Liver (tissue), 7 donors: ENCODE measurements at regions not wholly inside any gene's neighbourhood (a gene's known extent, or its start where the extent isn't known, plus 50 kb on each side); places are given as distances from the start of the nearest gene placed in this dataset.

Experiments used
- DNase-seq: peaks from one replicate; pipeline ENCODE4 v3.0.0-alpha.2; 2017; ENCODE audit warnings: low spot score
- H3K27ac ChIP-seq, 2 donors: one replicate each; pipeline ENCODE4 v1.7.0; 2013; ENCODE audit warnings: inconsistent platforms in 2 of 2, low read length in 2 of 2, control low read depth in 1 of 2, low read depth in 1 of 2, mild to moderate bottlenecking in 1 of 2
- H3K27me3 ChIP-seq, 4 donors: one replicate each; pipeline versions ENCODE4 v1.6.1 to v1.7.0; 2013; ENCODE audit warnings: low read length in 3 of 4, inconsistent platforms in 1 of 4, mild to moderate bottlenecking in 1 of 4, moderate library complexity in 1 of 4; ENCODE audit not compliant: control insufficient read depth in 4 of 4, insufficient read depth in 4 of 4
- H3K36me3 ChIP-seq, 4 donors: one replicate each; pipeline versions ENCODE4 v1.6.1 to v1.7.0; 2013; ENCODE audit warnings: low read length in 3 of 4, mild to moderate bottlenecking in 3 of 4, low read depth in 1 of 4, moderate library complexity in 1 of 4; ENCODE audit not compliant: control insufficient read depth in 4 of 4, insufficient read depth in 3 of 4
- H3K4me1 ChIP-seq, 4 donors: one replicate each; pipeline versions ENCODE4 v1.6.1 to v1.7.0; 2013; ENCODE audit warnings: low read length in 3 of 4, mild to moderate bottlenecking in 3 of 4, moderate library complexity in 1 of 4; ENCODE audit not compliant: control insufficient read depth in 4 of 4, insufficient read depth in 4 of 4
- H3K4me3 ChIP-seq, 3 donors: one replicate each; pipeline versions ENCODE4 v1.6.1 to v1.7.0; 2013; ENCODE audit warnings: low read length in 3 of 3, control low read depth in 1 of 3, low read depth in 1 of 3, mild to moderate bottlenecking in 1 of 3
- H3K9ac ChIP-seq, 2 donors: one replicate each; pipeline ENCODE4 v1.7.0; 2013; ENCODE audit warnings: low read length in 2 of 2, mild to moderate bottlenecking in 2 of 2, moderate library complexity in 2 of 2, control low read depth in 1 of 2, low read depth in 1 of 2
- H3K9me3 ChIP-seq, 4 donors: one replicate each; pipeline versions ENCODE4 v1.6.1 to v1.7.0; 2013; ENCODE audit warnings: low read length in 3 of 4; ENCODE audit not compliant: control insufficient read depth in 4 of 4
- EGR1 ChIP-seq, 2 donors: IDR thresholded peaks; 2 replicates each; pipeline ENCODE4 v1.6.1; 2016 to 2018; ENCODE audit warnings: antibody characterized with exemption in 2 of 2, low read depth in 2 of 2
- FOXA1 ChIP-seq: IDR thresholded peaks from 2 replicates; pipeline ENCODE4 v1.6.1; 2016; ENCODE audit warnings: antibody characterized with exemption
- FOXA2 ChIP-seq: IDR thresholded peaks from 2 replicates; pipeline ENCODE4 v1.6.1; 2016; ENCODE audit warnings: antibody characterized with exemption
- GABPA ChIP-seq, 2 donors: IDR thresholded peaks in 1 of 2; conservative IDR thresholded peaks in 1 of 2; 2 replicates each; pipeline ENCODE4 v1.6.1; 2016; ENCODE audit warnings: antibody characterized with exemption in 2 of 2, mild to moderate bottlenecking in 1 of 2, moderate library complexity in 1 of 2
- HNF4A ChIP-seq, 2 donors: conservative IDR thresholded peaks; 2 replicates each; pipeline ENCODE4 v1.6.1; 2016; ENCODE audit warnings: antibody characterized with exemption in 2 of 2, mild to moderate bottlenecking in 2 of 2
- HNF4G ChIP-seq: IDR thresholded peaks from 2 replicates; pipeline ENCODE4 v1.6.1; 2016; ENCODE audit warnings: antibody characterized with exemption
- MAX ChIP-seq: IDR thresholded peaks from 2 replicates; pipeline ENCODE4 v1.6.1; 2016; ENCODE audit warnings: antibody characterized with exemption
- RAD21 ChIP-seq, 2 donors: IDR thresholded peaks; 2 replicates each; pipeline ENCODE4 v1.6.1; 2016; ENCODE audit warnings: antibody characterized with exemption in 2 of 2, mild to moderate bottlenecking in 2 of 2
- REST ChIP-seq: IDR thresholded peaks from 2 replicates; pipeline ENCODE4 v1.6.1; 2016; ENCODE audit warnings: antibody characterized with exemption, mild to moderate bottlenecking
- SP1 ChIP-seq: IDR thresholded peaks from 2 replicates; pipeline ENCODE4 v1.6.1; 2018; ENCODE audit warnings: antibody characterized with exemption, mild to moderate bottlenecking
- TAF1 ChIP-seq: conservative IDR thresholded peaks from 2 replicates; pipeline ENCODE4 v1.6.1; 2016; ENCODE audit warnings: antibody characterized with exemption, mild to moderate bottlenecking
- YY1 ChIP-seq: IDR thresholded peaks from 2 replicates; pipeline ENCODE4 v1.6.1; 2016; ENCODE audit warnings: antibody characterized with exemption, mild to moderate bottlenecking
- WGBS: extraction: QIAGEN DNeasy Blood & Tissue Kit; methylation state at CpG from one replicate; pipeline ENCODE4 v1.1.7; 2013; 5-methylcytosine and 5-hydroxymethylcytosine counted together
- TF ChIP-seq, protein P1 (sequence below): IDR thresholded peaks from 2 replicates; pipeline ENCODE4 v1.6.1; 2016; ENCODE audit warnings: antibody characterized with exemption
- TF ChIP-seq, protein P2 (sequence below): IDR thresholded peaks from 2 replicates; pipeline ENCODE4 v1.6.1; 2016; ENCODE audit warnings: antibody characterized with exemption
- donor health status: healthy.
- donor health status: healthy.
- donor health status: healthy.
- donor health status: healthy.

GRCh38 chr10:113415246-113415645 lies 137.6 kb upstream of the HABP2 start:
- TF ChIP-seq, protein P1, sequence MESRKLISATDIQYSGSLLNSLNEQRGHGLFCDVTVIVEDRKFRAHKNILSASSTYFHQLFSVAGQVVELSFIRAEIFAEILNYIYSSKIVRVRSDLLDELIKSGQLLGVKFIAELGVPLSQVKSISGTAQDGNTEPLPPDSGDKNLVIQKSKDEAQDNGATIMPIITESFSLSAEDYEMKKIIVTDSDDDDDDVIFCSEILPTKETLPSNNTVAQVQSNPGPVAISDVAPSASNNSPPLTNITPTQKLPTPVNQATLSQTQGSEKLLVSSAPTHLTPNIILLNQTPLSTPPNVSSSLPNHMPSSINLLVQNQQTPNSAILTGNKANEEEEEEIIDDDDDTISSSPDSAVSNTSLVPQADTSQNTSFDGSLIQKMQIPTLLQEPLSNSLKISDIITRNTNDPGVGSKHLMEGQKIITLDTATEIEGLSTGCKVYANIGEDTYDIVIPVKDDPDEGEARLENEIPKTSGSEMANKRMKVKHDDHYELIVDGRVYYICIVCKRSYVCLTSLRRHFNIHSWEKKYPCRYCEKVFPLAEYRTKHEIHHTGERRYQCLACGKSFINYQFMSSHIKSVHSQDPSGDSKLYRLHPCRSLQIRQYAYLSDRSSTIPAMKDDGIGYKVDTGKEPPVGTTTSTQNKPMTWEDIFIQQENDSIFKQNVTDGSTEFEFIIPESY, result no peak
- no peak for TF ChIP-seq REST
- TF ChIP-seq HNF4A (conservative IDR thresholded peaks at IDR 0.05), result no peak
- TF ChIP-seq SP1, result no peak
- TF ChIP-seq FOXA2, result no peak
- TF ChIP-seq YY1, result no peak
- TF ChIP-seq, protein P2, sequence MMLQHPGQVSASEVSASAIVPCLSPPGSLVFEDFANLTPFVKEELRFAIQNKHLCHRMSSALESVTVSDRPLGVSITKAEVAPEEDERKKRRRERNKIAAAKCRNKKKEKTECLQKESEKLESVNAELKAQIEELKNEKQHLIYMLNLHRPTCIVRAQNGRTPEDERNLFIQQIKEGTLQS, result no peak
- no peak for TF ChIP-seq MAX
- no peak for TF ChIP-seq HNF4G
- no peak for TF ChIP-seq FOXA1
- DNase-seq, result no peak
- Histone ChIP-seq H3K4me3 (no peak overlapping the region), H3K9me3 (peaks cover 0 to 9% (median 1%) of the 10 kb centered on the region in 4 donors), H3K27ac (no peak overlapping the region), H3K4me1 (no peaks in the 10 kb centered on the region), H3K27me3 (no peaks in the 10 kb centered on the region), H3K36me3 (no peaks in the 10 kb centered on the region), H3K9ac (no peak overlapping the region)
- WGBS, result 64% methylated on average over 3 of the region's 3 CpGs

- H3K4me3 ChIP-seq, result no peak overlapping the region
- TF ChIP-seq REST (no peak), HNF4G (no peak), FOXA2 (no peak), RAD21 (IDR thresholded peaks at IDR 0.05) (no peak), HNF4A (conservative IDR thresholded peaks at IDR 0.05) (no peak), TAF1 (no peak), GABPA (IDR thresholded peaks at IDR 0.05 in 1 of 2, conservative IDR thresholded peaks at IDR 0.05 in 1 of 2) (no peak), EGR1 (IDR thresholded peaks at IDR 0.05; ENCODE audit: low read depth in 2 of 2) (no peak)
- DNase-seq, result no peak
- H3K9me3 ChIP-seq, result peaks cover 0 to 12% (median 2%) of the 10 kb centered on the region in 4 donors
- H3K4me1 ChIP-seq, result no peaks in the 10 kb centered on the region
- H3K27me3 ChIP-seq, result no peaks in the 10 kb centered on the region
- WGBS, result 83% methylated on average over 2 of the region's 2 CpGs
- no peak overlapping the region for H3K9ac ChIP-seq
- H3K27ac ChIP-seq, result no peak overlapping the region
- H3K36me3 ChIP-seq, result no peaks in the 10 kb centered on the region
Measured at GRCh38 chr10:113420057-113420732, 132.7 kb upstream of the HABP2 start.
